ENCODE measurements at regions not wholly inside any gene's neighbourhood (a gene's known extent, or its start where the extent isn't known, plus 50 kb on each side); places are given as distances from the start of the nearest gene placed in this dataset.

DNA sequence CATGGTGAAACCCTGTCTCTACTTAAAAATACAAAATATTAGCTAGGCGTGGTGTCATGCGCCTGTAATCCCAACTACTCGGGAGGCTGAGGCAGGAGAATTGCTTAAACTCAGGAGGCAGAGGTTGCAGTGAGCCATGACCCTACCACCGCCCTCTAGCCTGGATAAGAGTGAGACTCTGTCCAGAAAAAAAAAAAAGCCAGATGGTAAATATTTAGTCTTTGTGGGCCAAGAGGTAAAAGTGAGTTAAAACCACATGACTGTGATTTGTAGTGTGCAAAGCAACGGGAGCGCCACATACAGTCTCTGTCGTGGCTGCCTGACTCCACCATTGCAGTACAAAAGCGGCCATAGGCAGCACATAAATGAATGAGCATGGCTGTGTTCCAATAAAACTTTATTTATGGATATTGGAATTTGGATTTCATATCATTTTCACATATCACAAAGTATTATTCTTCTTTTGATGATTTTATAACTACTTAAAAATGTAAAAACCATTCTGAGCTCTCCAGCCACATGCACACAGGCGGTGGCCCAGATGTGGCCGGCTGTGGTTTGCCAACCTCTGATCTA is 51.8 kb upstream of the CASZ1 start:
- no peak overlapping the region for H3K27ac ChIP-seq (ENCODE audit: low read length)
- H2AFZ ChIP-seq (ENCODE audit: low read depth, low read length): no peak overlapping the region
- no peaks in the 10 kb centered on the region for H4K20me1 ChIP-seq (ENCODE audit: insufficient read depth)
- TF ChIP-seq EP300 (conservative IDR thresholded peaks at IDR 0.05; ENCODE audit: poor library complexity, severe bottlenecking): no peak
- TF ChIP-seq, protein P1, sequence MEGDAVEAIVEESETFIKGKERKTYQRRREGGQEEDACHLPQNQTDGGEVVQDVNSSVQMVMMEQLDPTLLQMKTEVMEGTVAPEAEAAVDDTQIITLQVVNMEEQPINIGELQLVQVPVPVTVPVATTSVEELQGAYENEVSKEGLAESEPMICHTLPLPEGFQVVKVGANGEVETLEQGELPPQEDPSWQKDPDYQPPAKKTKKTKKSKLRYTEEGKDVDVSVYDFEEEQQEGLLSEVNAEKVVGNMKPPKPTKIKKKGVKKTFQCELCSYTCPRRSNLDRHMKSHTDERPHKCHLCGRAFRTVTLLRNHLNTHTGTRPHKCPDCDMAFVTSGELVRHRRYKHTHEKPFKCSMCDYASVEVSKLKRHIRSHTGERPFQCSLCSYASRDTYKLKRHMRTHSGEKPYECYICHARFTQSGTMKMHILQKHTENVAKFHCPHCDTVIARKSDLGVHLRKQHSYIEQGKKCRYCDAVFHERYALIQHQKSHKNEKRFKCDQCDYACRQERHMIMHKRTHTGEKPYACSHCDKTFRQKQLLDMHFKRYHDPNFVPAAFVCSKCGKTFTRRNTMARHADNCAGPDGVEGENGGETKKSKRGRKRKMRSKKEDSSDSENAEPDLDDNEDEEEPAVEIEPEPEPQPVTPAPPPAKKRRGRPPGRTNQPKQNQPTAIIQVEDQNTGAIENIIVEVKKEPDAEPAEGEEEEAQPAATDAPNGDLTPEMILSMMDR (IDR thresholded peaks at IDR 0.05; ENCODE audit: poor library complexity, severe bottlenecking): no peak
- no peak for TF ChIP-seq TAF1 (IDR thresholded peaks at IDR 0.05; ENCODE audit: low read depth)
- no peak for TF ChIP-seq POLR2AphosphoS5 (IDR thresholded peaks at IDR 0.05)
- TF ChIP-seq RAD21 (conservative IDR thresholded peaks at IDR 0.05): no peak
- TF ChIP-seq, protein P2, sequence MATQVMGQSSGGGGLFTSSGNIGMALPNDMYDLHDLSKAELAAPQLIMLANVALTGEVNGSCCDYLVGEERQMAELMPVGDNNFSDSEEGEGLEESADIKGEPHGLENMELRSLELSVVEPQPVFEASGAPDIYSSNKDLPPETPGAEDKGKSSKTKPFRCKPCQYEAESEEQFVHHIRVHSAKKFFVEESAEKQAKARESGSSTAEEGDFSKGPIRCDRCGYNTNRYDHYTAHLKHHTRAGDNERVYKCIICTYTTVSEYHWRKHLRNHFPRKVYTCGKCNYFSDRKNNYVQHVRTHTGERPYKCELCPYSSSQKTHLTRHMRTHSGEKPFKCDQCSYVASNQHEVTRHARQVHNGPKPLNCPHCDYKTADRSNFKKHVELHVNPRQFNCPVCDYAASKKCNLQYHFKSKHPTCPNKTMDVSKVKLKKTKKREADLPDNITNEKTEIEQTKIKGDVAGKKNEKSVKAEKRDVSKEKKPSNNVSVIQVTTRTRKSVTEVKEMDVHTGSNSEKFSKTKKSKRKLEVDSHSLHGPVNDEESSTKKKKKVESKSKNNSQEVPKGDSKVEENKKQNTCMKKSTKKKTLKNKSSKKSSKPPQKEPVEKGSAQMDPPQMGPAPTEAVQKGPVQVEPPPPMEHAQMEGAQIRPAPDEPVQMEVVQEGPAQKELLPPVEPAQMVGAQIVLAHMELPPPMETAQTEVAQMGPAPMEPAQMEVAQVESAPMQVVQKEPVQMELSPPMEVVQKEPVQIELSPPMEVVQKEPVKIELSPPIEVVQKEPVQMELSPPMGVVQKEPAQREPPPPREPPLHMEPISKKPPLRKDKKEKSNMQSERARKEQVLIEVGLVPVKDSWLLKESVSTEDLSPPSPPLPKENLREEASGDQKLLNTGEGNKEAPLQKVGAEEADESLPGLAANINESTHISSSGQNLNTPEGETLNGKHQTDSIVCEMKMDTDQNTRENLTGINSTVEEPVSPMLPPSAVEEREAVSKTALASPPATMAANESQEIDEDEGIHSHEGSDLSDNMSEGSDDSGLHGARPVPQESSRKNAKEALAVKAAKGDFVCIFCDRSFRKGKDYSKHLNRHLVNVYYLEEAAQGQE (IDR thresholded peaks at IDR 0.05; ENCODE audit: borderline replicate concordance): no peak
- no peak for TF ChIP-seq SMC3 (conservative IDR thresholded peaks at IDR 0.05; ENCODE audit: poor library complexity)
- no peak for TF ChIP-seq EZH2 (IDR thresholded peaks at IDR 0.05; ENCODE audit: borderline replicate concordance, insufficient read depth, low read length, poor library complexity, severe bottlenecking)
- no peak for TF ChIP-seq MXI1 (conservative IDR thresholded peaks at IDR 0.05; ENCODE audit: poor library complexity, severe bottlenecking)
- H3K27me3 ChIP-seq (ENCODE audit: insufficient read depth, low read depth, low read length): no peaks in the 10 kb centered on the region
- no peak overlapping the region for H3K9ac ChIP-seq (ENCODE audit: low read length)
- no peaks in the 10 kb centered on the region for H3F3A ChIP-seq (ENCODE audit: insufficient read depth, low read length, poor library complexity, severe bottlenecking)
- H3K36me3 ChIP-seq (ENCODE audit: insufficient read depth, low read length): no peaks in the 10 kb centered on the region
- no peaks in the 10 kb centered on the region for H3K79me2 ChIP-seq (replicated peaks; ENCODE audit: insufficient read depth, low read length)
- H3K4me3 ChIP-seq (ENCODE audit: low read length): no peak overlapping the region
- H3K9me2 ChIP-seq (ENCODE audit: insufficient read depth, low read length): no peaks in the 10 kb centered on the region
- H3K4me2 ChIP-seq (ENCODE audit: low read length): no peak overlapping the region
- H3K9me3 ChIP-seq (ENCODE audit: low read length): no peaks in the 10 kb centered on the region

DNA sequence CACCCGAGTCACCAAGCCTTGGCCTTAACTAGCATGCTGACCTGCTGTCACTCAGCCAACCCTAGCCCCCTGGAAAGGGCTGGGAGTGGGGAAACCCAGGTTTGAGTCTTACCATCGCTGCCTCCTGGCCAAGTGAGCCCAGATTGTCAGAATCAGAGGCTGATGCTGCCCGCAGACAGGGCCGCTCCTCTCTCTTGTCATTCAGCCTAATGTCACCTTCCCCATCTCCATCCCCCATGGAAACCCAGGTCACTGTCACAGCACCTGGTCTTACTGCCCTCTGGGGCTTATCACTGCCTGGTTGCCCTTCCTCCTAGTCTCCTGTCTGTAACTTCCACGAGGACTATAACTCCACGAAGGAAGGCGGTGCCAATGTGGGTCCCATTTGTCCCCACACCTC is 53.6 kb upstream of the CASZ1 start:
- no peaks in the 10 kb centered on the region for H3K36me3 ChIP-seq (ENCODE audit: insufficient read depth, low read length)
- no peak for TF ChIP-seq TAF1 (IDR thresholded peaks at IDR 0.05; ENCODE audit: low read depth)
- TF ChIP-seq RAD21 (conservative IDR thresholded peaks at IDR 0.05): no peak
- TF ChIP-seq, protein P2 (IDR thresholded peaks at IDR 0.05; ENCODE audit: borderline replicate concordance): no peak
- TF ChIP-seq POLR2AphosphoS5 (IDR thresholded peaks at IDR 0.05): no peak
- TF ChIP-seq MXI1 (conservative IDR thresholded peaks at IDR 0.05; ENCODE audit: poor library complexity, severe bottlenecking): no peak
- TF ChIP-seq EP300 (conservative IDR thresholded peaks at IDR 0.05; ENCODE audit: poor library complexity, severe bottlenecking): no peak
- TF ChIP-seq EZH2 (IDR thresholded peaks at IDR 0.05; ENCODE audit: borderline replicate concordance, insufficient read depth, low read length, poor library complexity, severe bottlenecking): no peak
- TF ChIP-seq SMC3 (conservative IDR thresholded peaks at IDR 0.05; ENCODE audit: poor library complexity): no peak
- TF ChIP-seq, protein P1 (IDR thresholded peaks at IDR 0.05; ENCODE audit: poor library complexity, severe bottlenecking): no peak
- H3K9ac ChIP-seq (ENCODE audit: low read length): no peak overlapping the region
- no peaks in the 10 kb centered on the region for H3F3A ChIP-seq (ENCODE audit: insufficient read depth, low read length, poor library complexity, severe bottlenecking)
- H3K27me3 ChIP-seq (ENCODE audit: insufficient read depth, low read depth, low read length): no peaks in the 10 kb centered on the region
- H3K4me3 ChIP-seq (ENCODE audit: low read length): no peak overlapping the region
- no peaks in the 10 kb centered on the region for H4K20me1 ChIP-seq (ENCODE audit: insufficient read depth)
- H3K9me3 ChIP-seq (ENCODE audit: low read length): no peaks in the 10 kb centered on the region
- H3K79me2 ChIP-seq (replicated peaks; ENCODE audit: insufficient read depth, low read length): no peaks in the 10 kb centered on the region
- H3K27ac ChIP-seq (ENCODE audit: low read length): no peak overlapping the region
- no peak overlapping the region for H2AFZ ChIP-seq (ENCODE audit: low read depth, low read length)
- no peak overlapping the region for H3K4me2 ChIP-seq (ENCODE audit: low read length)
- no peaks in the 10 kb centered on the region for H3K9me2 ChIP-seq (ENCODE audit: insufficient read depth, low read length)
